Loucy (cell line): ENCODE measurements at regions not wholly inside any gene's neighbourhood (a gene's known extent, or its start where the extent isn't known, plus 50 kb on each side); places are given as distances from the start of the nearest gene placed in this dataset.
"Not testable (repeated sequence)": the region's sequence is repeated elsewhere in the genome, so short reads cannot be mapped to it uniquely, and the experiment has no call there.

Experiments
- H2AFZ ChIP-seq: fragments of 200-600 bp; sonication (generic); 2 replicates; pipeline ENCODE4 v1.6.0; 2016; ENCODE audit warnings: antibody characterized with exemption, mild to moderate bottlenecking, low read length, moderate library complexity
- H3F3A ChIP-seq: fragments of 200-600 bp; 2 replicates; pipeline ENCODE4 v1.6.0; 2016; ENCODE audit warnings: antibody characterized with exemption, low read depth, mild to moderate bottlenecking
- H3K27me3 ChIP-seq: fragments of 200-600 bp; sonication (generic); 2 replicates; pipeline ENCODE4 v1.6.1; 2014; ENCODE audit warnings: low read length, mild to moderate bottlenecking; ENCODE audit not compliant: insufficient read depth, poor library complexity, severe bottlenecking
- H3K36me3 ChIP-seq: fragments of 200-600 bp; sonication (generic); 2 replicates; pipeline ENCODE4 v1.6.1; 2016; ENCODE audit warnings: low read length; ENCODE audit not compliant: insufficient read depth
- H3K4me1 ChIP-seq: fragments of 200-600 bp; sonication (generic); 2 replicates; pipeline ENCODE4 v1.5.1; 2014; ENCODE audit warnings: low read length, mild to moderate bottlenecking; ENCODE audit not compliant: insufficient read depth, poor library complexity, severe bottlenecking
- H3K4me2 ChIP-seq: fragments of 200-600 bp; sonication (generic); 2 replicates; pipeline ENCODE4 v1.6.0; 2014; ENCODE audit warnings: antibody characterized with exemption, low read length, low read depth, mild to moderate bottlenecking; ENCODE audit not compliant: poor library complexity, severe bottlenecking
- H3K4me3 ChIP-seq: fragments of 200-600 bp; sonication (generic); 2 replicates; pipeline ENCODE4 v1.5.1; 2014; ENCODE audit warnings: low read length, mild to moderate bottlenecking, mixed read lengths; ENCODE audit not compliant: poor library complexity, severe bottlenecking
- H3K79me2 ChIP-seq: fragments of 200-600 bp; sonication (generic); 2 replicates; pipeline ENCODE4 v1.6.1; 2014; ENCODE audit warnings: low read length; ENCODE audit not compliant: insufficient read depth
- H3K9ac ChIP-seq: fragments of 200-600 bp; sonication (generic); 2 replicates; pipeline ENCODE4 v1.6.0; 2014; ENCODE audit warnings: mild to moderate bottlenecking, low read depth, low read length, moderate library complexity; ENCODE audit not compliant: poor library complexity, severe bottlenecking
- H3K9me2 ChIP-seq: fragments of 200-600 bp; sonication (generic); replicated peaks from 2 replicates; pipeline ENCODE4 v1.6.1; 2016; ENCODE audit warnings: low read depth, low read length, mixed read lengths
- H3K9me3 ChIP-seq: fragments of 200-600 bp; sonication (generic); 2 replicates; pipeline ENCODE4 v1.6.1; 2014; ENCODE audit warnings: mild to moderate bottlenecking, antibody characterized with exemption, low read length, low read depth; ENCODE audit not compliant: insufficient read depth
- H4K20me1 ChIP-seq: fragments of 200-600 bp; sonication (generic); 2 replicates; pipeline ENCODE4 v1.6.0; 2014; ENCODE audit warnings: antibody characterized with exemption, low read length, mild to moderate bottlenecking; ENCODE audit not compliant: insufficient read depth, poor library complexity, severe bottlenecking
- EZH2phosphoT487 ChIP-seq: fragments of 200-600 bp; IDR thresholded peaks from 2 replicates; pipeline ENCODE4 v1.6.1; 2018; ENCODE audit warnings: antibody characterized with exemption, mild to moderate bottlenecking, moderate library complexity, borderline replicate concordance
- TF ChIP-seq, protein P1 (sequence below): fragments of 200-600 bp; sonication (generic); conservative IDR thresholded peaks from 2 replicates; pipeline ENCODE4 v1.5.1; 2014; ENCODE audit warnings: mild to moderate bottlenecking, antibody characterized with exemption, low read length

DNA sequence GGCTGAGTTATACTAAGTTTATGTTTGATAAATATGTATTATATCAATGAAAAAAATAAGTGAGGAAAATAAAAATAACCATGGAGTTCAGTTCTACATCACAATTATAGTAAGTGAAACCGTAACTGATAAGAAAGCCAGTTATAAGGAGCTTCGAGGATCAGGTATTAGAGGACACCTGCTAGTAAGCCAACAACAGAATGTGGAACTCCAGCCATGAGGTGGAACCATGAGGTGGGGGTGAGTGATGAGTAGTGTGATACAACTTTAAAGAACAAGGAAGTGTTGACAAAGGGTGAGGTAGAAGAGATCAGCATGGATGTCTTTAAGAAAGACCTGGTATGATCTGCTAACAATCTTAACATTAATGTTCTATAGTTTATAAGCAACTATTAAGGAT is 452.9 kb downstream of the GUCY1A2 start:
- Histone ChIP-seq H3K9ac (no peak overlapping the region), H2AFZ (no peak overlapping the region), H3F3A (no peaks in the 10 kb centered on the region), H3K4me1 (no peaks in the 10 kb centered on the region), H3K79me2 (no peaks in the 10 kb centered on the region), H3K36me3 (no peaks in the 10 kb centered on the region), H4K20me1 (no peaks in the 10 kb centered on the region), H3K9me3 (no peaks in the 10 kb centered on the region), H3K4me3 (no peak overlapping the region), H3K4me2 (no peak overlapping the region), H3K9me2 (no peaks in the 10 kb centered on the region), H3K27me3 (no peaks in the 10 kb centered on the region)
- TF ChIP-seq EZH2phosphoT487 = no peak

DNA sequence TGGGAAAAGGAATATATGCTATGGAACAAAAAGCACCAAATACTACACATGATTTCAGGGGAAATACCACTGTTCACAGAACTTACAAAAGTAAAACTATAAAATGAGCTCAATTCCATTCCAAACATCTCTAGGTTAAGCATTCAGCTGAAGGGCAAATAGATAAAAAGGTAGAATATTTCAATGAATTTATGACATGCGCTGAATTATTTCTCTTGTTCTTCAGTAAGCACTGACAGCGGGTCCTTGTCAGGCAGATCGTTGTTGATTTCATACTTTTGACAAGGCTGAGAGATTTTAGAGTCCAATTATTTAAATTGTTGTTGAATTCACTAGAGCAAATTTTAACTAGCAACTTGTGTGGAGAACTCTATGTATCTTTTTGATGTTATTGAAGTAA is 449.6 kb downstream of the GUCY1A2 start:
- H3K4me1 ChIP-seq = no peaks in the 10 kb centered on the region
- no peaks in the 10 kb centered on the region for H3K9me3 ChIP-seq
- no peak overlapping the region for H2AFZ ChIP-seq
- H3K79me2 ChIP-seq = no peaks in the 10 kb centered on the region
- no peaks in the 10 kb centered on the region for H3K9me2 ChIP-seq
- H3F3A ChIP-seq = no peaks in the 10 kb centered on the region
- H4K20me1 ChIP-seq = no peaks in the 10 kb centered on the region
- no peak overlapping the region for H3K4me2 ChIP-seq
- no peaks in the 10 kb centered on the region for H3K27me3 ChIP-seq
- no peak for TF ChIP-seq EZH2phosphoT487
- TF ChIP-seq, protein P1, sequence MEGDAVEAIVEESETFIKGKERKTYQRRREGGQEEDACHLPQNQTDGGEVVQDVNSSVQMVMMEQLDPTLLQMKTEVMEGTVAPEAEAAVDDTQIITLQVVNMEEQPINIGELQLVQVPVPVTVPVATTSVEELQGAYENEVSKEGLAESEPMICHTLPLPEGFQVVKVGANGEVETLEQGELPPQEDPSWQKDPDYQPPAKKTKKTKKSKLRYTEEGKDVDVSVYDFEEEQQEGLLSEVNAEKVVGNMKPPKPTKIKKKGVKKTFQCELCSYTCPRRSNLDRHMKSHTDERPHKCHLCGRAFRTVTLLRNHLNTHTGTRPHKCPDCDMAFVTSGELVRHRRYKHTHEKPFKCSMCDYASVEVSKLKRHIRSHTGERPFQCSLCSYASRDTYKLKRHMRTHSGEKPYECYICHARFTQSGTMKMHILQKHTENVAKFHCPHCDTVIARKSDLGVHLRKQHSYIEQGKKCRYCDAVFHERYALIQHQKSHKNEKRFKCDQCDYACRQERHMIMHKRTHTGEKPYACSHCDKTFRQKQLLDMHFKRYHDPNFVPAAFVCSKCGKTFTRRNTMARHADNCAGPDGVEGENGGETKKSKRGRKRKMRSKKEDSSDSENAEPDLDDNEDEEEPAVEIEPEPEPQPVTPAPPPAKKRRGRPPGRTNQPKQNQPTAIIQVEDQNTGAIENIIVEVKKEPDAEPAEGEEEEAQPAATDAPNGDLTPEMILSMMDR = no peak
- no peak overlapping the region for H3K9ac ChIP-seq
- H3K36me3 ChIP-seq = no peaks in the 10 kb centered on the region
- H3K4me3 ChIP-seq = no peak overlapping the region

DNA sequence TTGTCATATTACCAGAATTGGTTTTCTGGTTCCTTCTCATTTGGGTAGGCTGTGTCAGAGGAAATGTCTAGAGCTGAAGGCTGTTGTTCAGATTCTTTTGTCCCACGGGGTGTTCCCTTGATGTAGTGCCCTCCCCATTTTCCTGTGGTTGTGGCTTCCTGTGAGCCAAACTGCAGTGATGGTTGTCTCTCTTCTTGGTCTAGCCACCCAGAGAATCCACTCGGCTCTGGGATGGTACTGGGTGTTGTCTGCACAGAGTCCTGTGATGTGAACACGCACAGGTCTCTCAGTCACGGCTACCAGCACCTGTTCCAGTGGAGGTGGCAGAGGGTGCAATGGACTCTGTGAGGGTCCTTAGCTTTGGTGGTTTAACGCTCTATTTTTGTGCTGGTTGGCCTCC is 440.9 kb downstream of the GUCY1A2 start:
- H2AFZ ChIP-seq, H3K27me3 ChIP-seq: not testable (repeated sequence)

DNA sequence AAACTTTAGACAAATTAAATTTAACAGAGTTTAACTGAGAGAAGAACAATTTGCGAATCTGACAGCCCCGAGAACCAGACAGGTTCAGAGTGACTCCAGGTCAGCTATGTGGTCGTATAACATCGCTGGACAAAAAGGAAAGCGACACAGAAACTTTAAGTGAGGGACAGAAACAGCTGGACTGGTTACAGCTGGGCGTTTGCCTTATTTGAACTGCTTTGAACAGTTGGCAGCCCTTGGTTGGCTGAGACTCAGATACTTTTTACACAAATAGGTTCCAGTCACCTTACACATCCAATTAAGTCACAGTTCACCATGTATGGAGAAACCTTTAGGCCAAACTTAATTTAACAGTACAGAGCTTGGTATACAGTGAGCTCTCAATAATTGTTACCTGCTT is 436.9 kb downstream of the GUCY1A2 start:
- Histone ChIP-seq H3K36me3 (no peaks in the 10 kb centered on the region), H3K27me3 (no peaks in the 10 kb centered on the region), H2AFZ (no peak overlapping the region), H4K20me1 (no peaks in the 10 kb centered on the region), H3K79me2 (no peaks in the 10 kb centered on the region), H3K9me2 (no peaks in the 10 kb centered on the region), H3K9me3 (no peaks in the 10 kb centered on the region), H3F3A (no peaks in the 10 kb centered on the region), H3K4me2 (no peak overlapping the region), H3K9ac (no peak overlapping the region), H3K4me3 (no peak overlapping the region), H3K4me1 (no peaks in the 10 kb centered on the region)
- TF ChIP-seq EZH2phosphoT487 = no peak
- TF ChIP-seq, protein P1 = no peak

More for the DNA sequence above, 440.9 kb downstream of the GUCY1A2 start:
- not testable (repeated sequence) for H3K4me2 ChIP-seq, H3K9me2 ChIP-seq, H3K9ac ChIP-seq, H3K4me3 ChIP-seq, H3K4me1 ChIP-seq, H3K36me3 ChIP-seq, H4K20me1 ChIP-seq, H3F3A ChIP-seq, H3K9me3 ChIP-seq, H3K79me2 ChIP-seq
